GM12875 (cell line): ENCODE measurements at regions not wholly inside any gene's neighbourhood (a gene's known extent, or its start where the extent isn't known, plus 50 kb on each side); places are given as distances from the start of the nearest gene placed in this dataset.

ENCODE experiments used
- H3K4me3 ChIP-seq: one replicate; pipeline ENCODE4 v1.5.1; 2011; ENCODE audit warnings: low read depth, low read length, control low read depth
- CTCF ChIP-seq: IDR thresholded peaks from 2 replicates; pipeline ENCODE4 v1.5.1; 2011; ENCODE audit warnings: low read depth, mild to moderate bottlenecking, control low read depth, inconsistent platforms, low read length, moderate library complexity, borderline replicate concordance; ENCODE audit not compliant: insufficient read depth

- no peak overlapping the region for H3K4me3 ChIP-seq
- TF ChIP-seq CTCF: no peak
Observed at GRCh38 chr7:68030530-68030929, 1033.9 kb downstream of the TYW1 start.

DNA sequence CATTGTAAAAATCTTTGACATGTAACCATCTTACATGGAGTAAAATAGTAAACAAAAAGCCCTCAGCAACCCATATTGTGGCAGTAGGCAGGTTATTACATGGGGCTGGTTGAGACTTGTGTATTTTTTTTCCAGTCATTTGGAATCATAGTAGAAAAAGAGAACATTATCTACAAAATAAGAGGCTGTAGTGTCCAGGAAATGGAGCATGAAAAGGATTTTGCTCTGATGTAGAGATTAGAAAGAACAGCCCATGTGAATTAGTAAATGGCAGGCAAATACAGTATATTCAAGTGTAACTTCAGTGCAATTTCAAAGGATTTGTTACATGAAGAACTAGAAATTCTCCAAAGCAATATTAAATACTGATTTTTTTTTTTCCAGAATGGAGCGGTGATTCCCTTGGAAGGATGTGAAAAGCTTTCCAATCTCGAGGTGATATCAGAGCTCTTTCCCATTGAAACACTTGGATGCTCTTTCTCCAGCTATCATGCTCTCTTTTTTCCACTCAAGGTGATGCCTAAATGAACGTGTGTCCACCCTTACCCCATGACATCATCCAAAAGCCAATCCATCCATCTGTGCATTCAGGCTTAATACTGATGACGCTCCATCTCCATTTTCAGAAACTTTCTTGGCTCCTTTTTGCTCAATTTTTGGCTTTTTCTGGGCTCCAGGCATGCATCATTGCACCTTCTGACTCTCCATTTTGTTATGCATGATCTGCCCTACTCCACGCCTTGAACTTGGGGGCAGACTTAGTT is 1034.7 kb downstream of the TYW1 start:
- TF ChIP-seq CTCF: no peak

DNA sequence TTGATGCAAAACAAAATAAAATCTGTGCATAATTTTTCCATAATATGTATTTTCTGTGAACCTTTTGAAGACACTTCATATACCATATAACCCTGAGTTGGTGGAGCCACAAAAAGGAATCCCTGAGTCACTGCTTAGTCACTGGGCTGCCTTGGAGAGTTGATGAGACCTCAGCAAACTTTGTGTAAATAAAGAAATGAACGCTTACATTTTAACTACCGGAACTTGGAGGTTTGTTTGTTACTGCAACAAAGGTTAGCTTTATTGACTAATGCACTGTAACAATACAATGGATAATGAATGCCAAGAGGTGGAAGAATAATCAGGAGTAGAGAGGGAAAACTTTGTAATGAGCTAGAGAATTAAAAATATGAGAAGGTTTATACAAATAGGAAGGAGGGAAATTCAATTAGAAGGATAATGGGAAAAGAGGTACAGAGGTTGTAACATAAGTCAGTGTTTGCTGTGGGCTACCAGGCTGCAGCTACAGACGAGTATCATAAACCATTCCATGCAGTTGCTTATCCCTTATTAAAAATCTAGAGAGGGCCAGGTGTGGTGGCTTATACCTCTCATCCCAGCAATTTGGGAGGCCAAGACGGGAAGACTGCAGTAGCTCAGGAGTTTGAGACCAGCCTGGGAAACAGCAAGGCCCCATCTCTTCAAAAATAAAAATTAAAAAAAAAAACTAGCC is 1042.1 kb downstream of the TYW1 start:
- no peak overlapping the region for H3K4me3 ChIP-seq
- TF ChIP-seq CTCF: no peak

More for the DNA sequence above, 1034.7 kb downstream of the TYW1 start:
- no peak overlapping the region for H3K4me3 ChIP-seq

DNA sequence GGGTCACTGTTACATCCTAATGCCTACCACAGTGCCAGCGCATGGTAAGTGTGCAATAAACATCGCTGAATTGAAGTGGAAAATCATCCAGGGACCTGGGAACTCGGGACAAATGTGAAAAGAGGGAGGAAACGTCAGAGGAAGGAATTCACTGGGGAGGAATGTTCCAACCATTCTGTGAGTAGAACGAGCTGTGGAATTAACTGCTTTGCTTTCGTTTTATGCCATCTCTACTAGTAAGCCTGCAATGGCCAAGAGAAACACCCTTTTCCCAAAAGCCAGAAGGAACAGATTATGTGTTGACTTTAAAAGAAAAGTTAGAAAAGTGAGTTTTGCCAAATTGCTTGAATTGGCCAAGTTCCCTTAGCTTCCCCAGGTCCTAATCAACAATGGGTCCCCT is 1044.9 kb downstream of the TYW1 start:
- no peak overlapping the region for H3K4me3 ChIP-seq
- no peak for TF ChIP-seq CTCF

DNA sequence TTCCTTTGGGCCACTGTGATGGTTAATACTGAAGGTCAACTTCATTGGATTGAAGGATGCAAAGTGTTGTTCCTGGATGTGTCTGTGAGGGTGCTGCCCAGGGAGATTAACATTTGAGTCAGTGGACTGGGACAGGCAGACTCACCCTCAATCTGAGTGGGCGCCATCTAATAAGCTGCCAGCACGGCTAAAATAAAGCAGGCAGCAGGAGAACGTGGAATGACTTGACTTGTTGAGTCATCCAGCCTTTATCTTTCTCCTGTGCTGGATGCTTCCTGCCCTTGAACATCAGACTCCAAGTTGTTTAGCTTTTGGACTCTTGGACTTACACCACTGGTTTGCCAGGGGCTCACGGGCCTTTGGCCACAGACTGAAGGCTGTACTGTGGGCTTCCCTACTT is 1046.9 kb downstream of the TYW1 start:
- no peak overlapping the region for H3K4me3 ChIP-seq
- no peak for TF ChIP-seq CTCF

GRCh38 chr7:68050627-68051026 is 1054.0 kb downstream of the TYW1 start:
- no peak overlapping the region for H3K4me3 ChIP-seq
- no peak for TF ChIP-seq CTCF

GRCh38 chr7:68058014-68058413 is 1061.4 kb downstream of the TYW1 start:
- H3K4me3 ChIP-seq: no peak overlapping the region
- no peak for TF ChIP-seq CTCF
